ENCODE measurements at regions not wholly inside any gene's neighbourhood (a gene's known extent, or its start where the extent isn't known, plus 50 kb on each side); places are given as distances from the start of the nearest gene placed in this dataset.

GRCh38 chr1:45275054-45275453, 51.6 kb upstream of the HPDL start:
- peak overlapping the region; percentile 98 for H2AFZ ChIP-seq (ENCODE audit: low read length)

More at GRCh38 chr1:45275054-45275453, 51.6 kb upstream of the HPDL start:
- Histone ChIP-seq H3K18ac (ENCODE audit: insufficient read length, low read depth, low read length) (no peak overlapping the region), H2AK5ac (ENCODE audit: insufficient read length, low read length) (no peak overlapping the region), H2BK20ac (ENCODE audit: low read depth, low read length, poor library complexity, severe bottlenecking) (no peak overlapping the region), H4K91ac (ENCODE audit: insufficient read length, low read depth, low read length) (no peak overlapping the region), H2BK5ac (ENCODE audit: insufficient read length, low read length) (no peak overlapping the region), H3K9me3 (ENCODE audit: control insufficient read depth, low read depth, low read length) (no peaks in the 10 kb centered on the region), H3K79me2 (ENCODE audit: insufficient read depth, low read length) (no peaks in the 10 kb centered on the region), H3K9ac (ENCODE audit: extremely low read depth, insufficient read length, low read length) (no peak overlapping the region), H3K4ac (ENCODE audit: low read depth, low read length) (no peak overlapping the region), H3K23ac (ENCODE audit: insufficient read length, low read depth, low read length) (no peak overlapping the region), H3K79me1 (ENCODE audit: insufficient read depth, low read depth, low read length, poor library complexity, severe bottlenecking) (no peaks in the 10 kb centered on the region), H3K4me2 (ENCODE audit: insufficient read depth, insufficient read length, low read length) (no peak overlapping the region), H2BK15ac (ENCODE audit: low read depth, low read length) (no peak overlapping the region), H4K20me1 (ENCODE audit: control insufficient read depth, insufficient read depth, insufficient read length) (no peaks in the 10 kb centered on the region), H4K5ac (ENCODE audit: insufficient read length, low read depth, low read length) (no peak overlapping the region), H2BK12ac (ENCODE audit: insufficient read length, low read depth, low read length) (no peak overlapping the region), H3K27ac (ENCODE audit: insufficient read length, low read depth, low read length) (no peak overlapping the region), H2BK120ac (ENCODE audit: low read depth, low read length, poor library complexity, severe bottlenecking) (no peak overlapping the region), H3K4me1 (ENCODE audit: insufficient read depth, low read length) (peaks cover 2% of the 10 kb centered on the region; the same call in 1 of the 2 replicates), H4K8ac (replicated peaks; ENCODE audit: insufficient read length, low read depth, low read length) (no peak overlapping the region), H3K23me2 (ENCODE audit: insufficient read length, low read depth, low read length, poor library complexity, severe bottlenecking) (no peaks in the 10 kb centered on the region), H3T11ph (ENCODE audit: low read length) (no peak overlapping the region), H3K27me3 (ENCODE audit: insufficient read depth, low read length) (no peaks in the 10 kb centered on the region), H3K56ac (ENCODE audit: insufficient read length, low read depth, low read length) (no peak overlapping the region), H3K14ac (ENCODE audit: insufficient read depth, low read length) (no peak overlapping the region)
- Mint-ChIP-seq H3K27me3 (ENCODE audit: low read depth) (no peaks in the 10 kb centered on the region), H3K36me3 (ENCODE audit: insufficient read depth in 1 of 3, low read depth in 3 of 3) (peaks cover 0 to 4% (median 2%) of the 10 kb centered on the region in 3 experiments; a peak in 1 of 7 replicates), H3K4me1 (peaks cover 7 to 8% of the 10 kb centered on the region in 2 experiments; a peak in 3 of 4 replicates), H3K9me3 (peaks cover 13 to 14% of the 10 kb centered on the region in 2 experiments), H3K27ac (no peak overlapping the region; a peak in 1 of 7 replicates), H3K4me3 (no peak overlapping the region)
- TF ChIP-seq, protein P1, sequence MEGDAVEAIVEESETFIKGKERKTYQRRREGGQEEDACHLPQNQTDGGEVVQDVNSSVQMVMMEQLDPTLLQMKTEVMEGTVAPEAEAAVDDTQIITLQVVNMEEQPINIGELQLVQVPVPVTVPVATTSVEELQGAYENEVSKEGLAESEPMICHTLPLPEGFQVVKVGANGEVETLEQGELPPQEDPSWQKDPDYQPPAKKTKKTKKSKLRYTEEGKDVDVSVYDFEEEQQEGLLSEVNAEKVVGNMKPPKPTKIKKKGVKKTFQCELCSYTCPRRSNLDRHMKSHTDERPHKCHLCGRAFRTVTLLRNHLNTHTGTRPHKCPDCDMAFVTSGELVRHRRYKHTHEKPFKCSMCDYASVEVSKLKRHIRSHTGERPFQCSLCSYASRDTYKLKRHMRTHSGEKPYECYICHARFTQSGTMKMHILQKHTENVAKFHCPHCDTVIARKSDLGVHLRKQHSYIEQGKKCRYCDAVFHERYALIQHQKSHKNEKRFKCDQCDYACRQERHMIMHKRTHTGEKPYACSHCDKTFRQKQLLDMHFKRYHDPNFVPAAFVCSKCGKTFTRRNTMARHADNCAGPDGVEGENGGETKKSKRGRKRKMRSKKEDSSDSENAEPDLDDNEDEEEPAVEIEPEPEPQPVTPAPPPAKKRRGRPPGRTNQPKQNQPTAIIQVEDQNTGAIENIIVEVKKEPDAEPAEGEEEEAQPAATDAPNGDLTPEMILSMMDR (conservative IDR thresholded peaks at IDR 0.05), result no peak
- no peak for DNase-seq
